K562 (cell line): ENCODE measurements at regions not wholly inside any gene's neighbourhood (a gene's known extent, or its start where the extent isn't known, plus 50 kb on each side); places are given as distances from the start of the nearest gene placed in this dataset.

Experiments
- C11orf30 ChIP-seq: fragments of 450-650 bp; IDR thresholded peaks from 2 replicates; pipeline ENCODE4 v1.6.1; 2016; ENCODE audit warnings: low read depth, mild to moderate bottlenecking
- CBFA2T2 ChIP-seq: fragments of 450-650 bp; conservative IDR thresholded peaks from 2 replicates; pipeline ENCODE4 v1.6.1; 2017; ENCODE audit warnings: mild to moderate bottlenecking
- CC2D1A ChIP-seq: fragments of 450-650 bp; IDR thresholded peaks from 2 replicates; pipeline ENCODE4 v1.6.1; 2017; ENCODE audit warnings: mild to moderate bottlenecking
- CCAR2 ChIP-seq: fragments of 200-400 bp; formaldehyde crosslinking; IDR thresholded peaks from 2 replicates; pipeline ENCODE4 v1.6.1; 2017; ENCODE audit warnings: mild to moderate bottlenecking, low read depth, low read length
- CHD1 ChIP-seq: fragments of 200-600 bp; sonication (generic); IDR thresholded peaks from one replicate; pipeline ENCODE4 v1.6.1; 2012; ENCODE audit warnings: mild to moderate bottlenecking, moderate library complexity, low read length, inconsistent platforms
- ILK ChIP-seq: fragments of 450-650 bp; IDR thresholded peaks from 2 replicates; pipeline ENCODE4 v1.6.1; 2016; ENCODE audit warnings: missing genetic modification characterization, low read depth, mild to moderate bottlenecking, missing compliant biosample characterization, moderate library complexity, borderline replicate concordance
- MAFG ChIP-seq: fragments of 450-650 bp; conservative IDR thresholded peaks from 2 replicates; pipeline ENCODE4 v1.6.1; 2016; ENCODE audit warnings: missing genetic modification characterization, missing compliant biosample characterization
- MBD2 ChIP-seq: sonication (generic); IDR thresholded peaks from 2 replicates; pipeline ENCODE4 v1.6.1; 2016; ENCODE audit warnings: low read depth, borderline replicate concordance
- MEIS2 ChIP-seq: fragments of 450-650 bp; IDR thresholded peaks from 2 replicates; pipeline ENCODE4 v1.6.1; 2014; ENCODE audit warnings: mild to moderate bottlenecking; ENCODE audit not compliant: partially characterized antibody
- NFE2 ChIP-seq: IDR thresholded peaks from 2 replicates; pipeline ENCODE4 v1.6.1; 2014; ENCODE audit warnings: antibody characterized with exemption, low read depth
- POLR2B ChIP-seq: fragments of 450-650 bp; IDR thresholded peaks from 2 replicates; pipeline ENCODE4 v1.6.1; 2018; ENCODE audit warnings: low read depth; ENCODE audit not compliant: partially characterized antibody
- RBM25 ChIP-seq: fragments of 200-400 bp; formaldehyde crosslinking; IDR thresholded peaks from 2 replicates; pipeline ENCODE4 v1.6.1; 2018; ENCODE audit warnings: low read length, low read depth, moderate library complexity; ENCODE audit not compliant: severe bottlenecking
- RFX7 ChIP-seq: fragments of 250-450 bp; sonication (Bioruptor Pico); IDR thresholded peaks from 2 replicates; pipeline ENCODE4 v1.5.1; 2021; ENCODE audit warnings: mild to moderate bottlenecking
- SMARCA4 ChIP-seq: fragments of 450-650 bp; IDR thresholded peaks from 2 replicates; pipeline ENCODE4 v1.6.1; 2016
- SNRNP70 ChIP-seq: fragments of 200-400 bp; formaldehyde crosslinking; optimal IDR thresholded peaks from 2 replicates; pipeline ENCODE3; 2017; ENCODE audit warnings: low read depth, low read length
- ZC3H8 ChIP-seq: fragments of 450-650 bp; IDR thresholded peaks from 2 replicates; pipeline ENCODE4 v1.6.1; 2017
- ZNF146 ChIP-seq: IDR thresholded peaks from one replicate; pipeline ENCODE4 v1.6.1; 2018; ENCODE audit warnings: missing compliant biosample characterization; ENCODE audit not compliant: unreplicated experiment
- ZNF589 ChIP-seq: fragments of 200-800 bp; sonication (Bioruptor generic); IDR thresholded peaks from 2 replicates; pipeline ENCODE4 v1.6.1; 2016; ENCODE audit warnings: low read depth, missing genetic modification characterization, missing compliant biosample characterization
- TF ChIP-seq, protein P1 (sequence below): fragments of 450-650 bp; IDR thresholded peaks from one replicate; pipeline ENCODE4 v1.6.1; 2018; ENCODE audit warnings: mild to moderate bottlenecking, moderate library complexity; ENCODE audit not compliant: partially characterized antibody
- TF ChIP-seq, protein P2 (sequence below): IDR thresholded peaks from 3 replicates; pipeline ENCODE4 v1.6.1; 2011; ENCODE audit warnings: borderline replicate concordance, mild to moderate bottlenecking; ENCODE audit not compliant: insufficient read length, insufficient read depth
- TF ChIP-seq, protein P3 (sequence below): fragments of 250-450 bp; sonication (Bioruptor Pico); IDR thresholded peaks from 2 replicates; pipeline ENCODE4 v1.8.0; 2021; ENCODE audit warnings: moderate library complexity, mild to moderate bottlenecking, inconsistent platforms
- TF ChIP-seq, protein P4 (sequence below): fragments of 450-650 bp; IDR thresholded peaks from 2 replicates; pipeline ENCODE4 v1.6.1; 2016
- TF ChIP-seq, protein P5 (sequence below), 2 experiments: IDR thresholded peaks in 1 of 2; conservative IDR thresholded peaks in 1 of 2; 2 replicates each; pipeline ENCODE4 v1.6.1; 2016; ENCODE audit warnings: low read depth in 2 of 2, mild to moderate bottlenecking in 1 of 2, missing compliant biosample characterization in 1 of 2, missing genetic modification characterization in 1 of 2, moderate library complexity in 1 of 2

DNA sequence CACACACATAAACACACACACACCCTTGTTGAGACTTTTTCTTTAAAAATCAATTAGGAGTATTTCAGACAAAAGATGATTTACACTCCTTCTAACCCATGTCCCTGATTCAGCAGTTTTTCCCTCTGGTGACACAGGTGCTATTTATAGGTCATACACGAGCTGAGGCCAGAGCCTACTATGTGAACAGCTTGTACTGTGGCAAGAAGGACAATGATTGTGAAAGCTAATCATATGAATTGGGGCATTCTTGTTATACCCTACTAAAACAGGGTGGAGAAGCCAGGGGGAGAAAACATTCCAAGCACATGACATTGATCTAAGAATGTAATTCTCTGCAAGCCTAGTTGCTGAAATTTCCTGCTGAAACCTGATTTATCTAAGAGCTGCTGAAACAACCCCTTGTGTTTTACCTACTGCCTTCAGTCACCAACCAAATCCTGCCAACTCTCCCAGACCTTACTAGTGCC, 60.3 kb downstream of the XCL1 start (continued):
- TF ChIP-seq, protein P1, sequence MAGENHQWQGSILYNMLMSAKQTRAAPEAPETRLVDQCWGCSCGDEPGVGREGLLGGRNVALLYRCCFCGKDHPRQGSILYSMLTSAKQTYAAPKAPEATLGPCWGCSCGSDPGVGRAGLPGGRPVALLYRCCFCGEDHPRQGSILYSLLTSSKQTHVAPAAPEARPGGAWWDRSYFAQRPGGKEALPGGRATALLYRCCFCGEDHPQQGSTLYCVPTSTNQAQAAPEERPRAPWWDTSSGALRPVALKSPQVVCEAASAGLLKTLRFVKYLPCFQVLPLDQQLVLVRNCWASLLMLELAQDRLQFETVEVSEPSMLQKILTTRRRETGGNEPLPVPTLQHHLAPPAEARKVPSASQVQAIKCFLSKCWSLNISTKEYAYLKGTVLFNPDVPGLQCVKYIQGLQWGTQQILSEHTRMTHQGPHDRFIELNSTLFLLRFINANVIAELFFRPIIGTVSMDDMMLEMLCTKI: no peak
- TF ChIP-seq, protein P2, sequence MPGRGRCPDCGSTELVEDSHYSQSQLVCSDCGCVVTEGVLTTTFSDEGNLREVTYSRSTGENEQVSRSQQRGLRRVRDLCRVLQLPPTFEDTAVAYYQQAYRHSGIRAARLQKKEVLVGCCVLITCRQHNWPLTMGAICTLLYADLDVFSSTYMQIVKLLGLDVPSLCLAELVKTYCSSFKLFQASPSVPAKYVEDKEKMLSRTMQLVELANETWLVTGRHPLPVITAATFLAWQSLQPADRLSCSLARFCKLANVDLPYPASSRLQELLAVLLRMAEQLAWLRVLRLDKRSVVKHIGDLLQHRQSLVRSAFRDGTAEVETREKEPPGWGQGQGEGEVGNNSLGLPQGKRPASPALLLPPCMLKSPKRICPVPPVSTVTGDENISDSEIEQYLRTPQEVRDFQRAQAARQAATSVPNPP: no peak
- no peak for TF ChIP-seq POLR2B
- TF ChIP-seq NFE2: peak; percentile 52
- peak; percentile 92 for TF ChIP-seq MAFG
- TF ChIP-seq RFX7 (CRISPR knock-in tag): no peak
- no peak for TF ChIP-seq ILK (tag)
- TF ChIP-seq, protein P3, sequence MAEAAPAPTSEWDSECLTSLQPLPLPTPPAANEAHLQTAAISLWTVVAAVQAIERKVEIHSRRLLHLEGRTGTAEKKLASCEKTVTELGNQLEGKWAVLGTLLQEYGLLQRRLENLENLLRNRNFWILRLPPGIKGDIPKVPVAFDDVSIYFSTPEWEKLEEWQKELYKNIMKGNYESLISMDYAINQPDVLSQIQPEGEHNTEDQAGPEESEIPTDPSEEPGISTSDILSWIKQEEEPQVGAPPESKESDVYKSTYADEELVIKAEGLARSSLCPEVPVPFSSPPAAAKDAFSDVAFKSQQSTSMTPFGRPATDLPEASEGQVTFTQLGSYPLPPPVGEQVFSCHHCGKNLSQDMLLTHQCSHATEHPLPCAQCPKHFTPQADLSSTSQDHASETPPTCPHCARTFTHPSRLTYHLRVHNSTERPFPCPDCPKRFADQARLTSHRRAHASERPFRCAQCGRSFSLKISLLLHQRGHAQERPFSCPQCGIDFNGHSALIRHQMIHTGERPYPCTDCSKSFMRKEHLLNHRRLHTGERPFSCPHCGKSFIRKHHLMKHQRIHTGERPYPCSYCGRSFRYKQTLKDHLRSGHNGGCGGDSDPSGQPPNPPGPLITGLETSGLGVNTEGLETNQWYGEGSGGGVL (CRISPR knock-in tag): no peak
- TF ChIP-seq ZC3H8: no peak
- TF ChIP-seq SNRNP70: no peak
- TF ChIP-seq C11orf30: peak; percentile 92
- TF ChIP-seq, protein P4, sequence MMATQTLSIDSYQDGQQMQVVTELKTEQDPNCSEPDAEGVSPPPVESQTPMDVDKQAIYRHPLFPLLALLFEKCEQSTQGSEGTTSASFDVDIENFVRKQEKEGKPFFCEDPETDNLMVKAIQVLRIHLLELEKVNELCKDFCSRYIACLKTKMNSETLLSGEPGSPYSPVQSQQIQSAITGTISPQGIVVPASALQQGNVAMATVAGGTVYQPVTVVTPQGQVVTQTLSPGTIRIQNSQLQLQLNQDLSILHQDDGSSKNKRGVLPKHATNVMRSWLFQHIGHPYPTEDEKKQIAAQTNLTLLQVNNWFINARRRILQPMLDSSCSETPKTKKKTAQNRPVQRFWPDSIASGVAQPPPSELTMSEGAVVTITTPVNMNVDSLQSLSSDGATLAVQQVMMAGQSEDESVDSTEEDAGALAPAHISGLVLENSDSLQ: peak; percentile 37; the same call in 1 of the 2 replicates
- TF ChIP-seq RBM25: no peak
- TF ChIP-seq ZNF589 (CRISPR knock-in tag): no peak
- TF ChIP-seq CCAR2: no peak
- no peak for TF ChIP-seq CBFA2T2
- TF ChIP-seq MEIS2: peak; percentile 61
- TF ChIP-seq CC2D1A: no peak
- TF ChIP-seq, protein P5, sequence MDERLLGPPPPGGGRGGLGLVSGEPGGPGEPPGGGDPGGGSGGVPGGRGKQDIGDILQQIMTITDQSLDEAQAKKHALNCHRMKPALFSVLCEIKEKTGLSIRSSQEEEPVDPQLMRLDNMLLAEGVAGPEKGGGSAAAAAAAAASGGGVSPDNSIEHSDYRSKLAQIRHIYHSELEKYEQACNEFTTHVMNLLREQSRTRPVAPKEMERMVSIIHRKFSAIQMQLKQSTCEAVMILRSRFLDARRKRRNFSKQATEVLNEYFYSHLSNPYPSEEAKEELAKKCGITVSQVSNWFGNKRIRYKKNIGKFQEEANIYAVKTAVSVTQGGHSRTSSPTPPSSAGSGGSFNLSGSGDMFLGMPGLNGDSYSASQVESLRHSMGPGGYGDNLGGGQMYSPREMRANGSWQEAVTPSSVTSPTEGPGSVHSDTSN (CRISPR knock-in tag; IDR thresholded peaks at IDR 0.05; ENCODE audit: low read depth): no peak
- TF ChIP-seq, protein P5 (tag; conservative IDR thresholded peaks at IDR 0.05; ENCODE audit: low read depth): peak; percentile 77
- no peak for TF ChIP-seq SMARCA4
- TF ChIP-seq MBD2: no peak
- no peak for TF ChIP-seq CHD1
- TF ChIP-seq ZNF146 (CRISPR knock-in tag): no peak
